ENCODE measurements at regions not wholly inside any gene's neighbourhood (a gene's known extent, or its start where the extent isn't known, plus 50 kb on each side); places are given as distances from the start of the nearest gene placed in this dataset.
"Not testable (repeated sequence)": the region's sequence is repeated elsewhere in the genome, so short reads cannot be mapped to it uniquely, and the experiment has no call there.

DNA sequence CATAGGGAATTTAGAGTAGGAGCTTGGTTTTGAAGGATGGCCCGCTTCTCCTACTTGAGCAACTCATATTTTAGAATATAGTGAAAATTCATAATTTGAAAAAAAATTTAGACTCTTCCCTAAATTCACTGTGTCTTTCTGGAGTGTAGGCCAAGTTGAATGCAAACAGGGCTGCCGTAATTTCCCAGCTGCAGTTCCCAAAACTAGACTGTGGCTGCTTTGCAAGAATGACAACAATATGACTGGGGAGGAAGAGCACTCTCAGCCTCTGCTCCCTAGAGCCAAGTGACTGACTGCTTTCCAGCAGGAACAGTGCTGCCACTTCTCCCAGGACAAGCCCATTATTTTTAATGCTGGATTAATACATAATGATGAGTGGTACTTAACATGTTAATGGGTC lies 209.0 kb downstream of the RHOU start:
- WGBS, 4 donors: 87 to 94% (median 91%) methylated on average over 2 of the region's 2 CpGs

DNA sequence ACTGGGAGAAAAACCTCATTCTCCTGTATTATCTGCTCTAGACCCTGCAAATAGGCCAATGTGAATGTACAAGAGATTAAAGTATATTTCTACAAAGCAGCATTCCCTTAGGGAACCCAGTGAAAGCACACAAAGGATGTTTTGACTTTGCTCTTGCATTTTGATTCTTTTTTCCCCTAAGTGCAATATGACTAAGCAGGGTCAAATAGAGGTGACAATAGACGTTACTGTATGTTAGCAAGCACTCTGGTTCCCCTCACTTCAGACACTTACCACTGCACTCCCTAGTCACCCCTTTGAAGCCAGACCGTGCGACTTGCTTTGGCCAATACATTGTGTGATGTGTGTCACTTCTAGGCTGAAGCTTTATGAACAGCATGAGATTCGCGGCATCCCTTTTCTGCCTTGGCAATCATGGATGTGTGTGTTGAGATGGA lies 209.7 kb downstream of the RHOU start:
- 67 to 82% (median 75%) methylated on average over 5 of the region's 5 CpGs for WGBS, 4 donors
- Histone ChIP-seq H3K36me3 (no peaks in the 10 kb centered on the region), H3K4me1 (peaks cover 0 to 34% (median 0%) of the 10 kb centered on the region in 12 donors), H3K27ac (no peak overlapping the region), H3K27me3 (no peaks in the 10 kb centered on the region), H3K9me3 (no peaks in the 10 kb centered on the region), H3K4me3 (no peak overlapping the region)
- intact Hi-C loops (cut with DNase I): no loop called here
- ATAC-seq (no peak), DNase-seq (no peak)
- TF ChIP-seq, protein P1, sequence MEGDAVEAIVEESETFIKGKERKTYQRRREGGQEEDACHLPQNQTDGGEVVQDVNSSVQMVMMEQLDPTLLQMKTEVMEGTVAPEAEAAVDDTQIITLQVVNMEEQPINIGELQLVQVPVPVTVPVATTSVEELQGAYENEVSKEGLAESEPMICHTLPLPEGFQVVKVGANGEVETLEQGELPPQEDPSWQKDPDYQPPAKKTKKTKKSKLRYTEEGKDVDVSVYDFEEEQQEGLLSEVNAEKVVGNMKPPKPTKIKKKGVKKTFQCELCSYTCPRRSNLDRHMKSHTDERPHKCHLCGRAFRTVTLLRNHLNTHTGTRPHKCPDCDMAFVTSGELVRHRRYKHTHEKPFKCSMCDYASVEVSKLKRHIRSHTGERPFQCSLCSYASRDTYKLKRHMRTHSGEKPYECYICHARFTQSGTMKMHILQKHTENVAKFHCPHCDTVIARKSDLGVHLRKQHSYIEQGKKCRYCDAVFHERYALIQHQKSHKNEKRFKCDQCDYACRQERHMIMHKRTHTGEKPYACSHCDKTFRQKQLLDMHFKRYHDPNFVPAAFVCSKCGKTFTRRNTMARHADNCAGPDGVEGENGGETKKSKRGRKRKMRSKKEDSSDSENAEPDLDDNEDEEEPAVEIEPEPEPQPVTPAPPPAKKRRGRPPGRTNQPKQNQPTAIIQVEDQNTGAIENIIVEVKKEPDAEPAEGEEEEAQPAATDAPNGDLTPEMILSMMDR (IDR thresholded peaks at IDR 0.05): no peak
- no peak for TF ChIP-seq POLR2A (IDR thresholded peaks at IDR 0.05)

More for the DNA sequence above, 209.0 kb downstream of the RHOU start:
- H3K27me3 ChIP-seq: no peaks in the 10 kb centered on the region
- TF ChIP-seq POLR2A (IDR thresholded peaks at IDR 0.05): no peak
- TF ChIP-seq, protein P1 (IDR thresholded peaks at IDR 0.05): no peak
- H3K4me3 ChIP-seq: no peak overlapping the region
- H3K36me3 ChIP-seq: no peaks in the 10 kb centered on the region
- ATAC-seq (no peak), DNase-seq (no peak)
- intact Hi-C loops (cut with DNase I): no loop called here
- H3K27ac ChIP-seq: peak overlapping the region in 1 of 12 donors; percentile 21
- H3K4me1 ChIP-seq: peaks cover 0 to 41% (median 0%) of the 10 kb centered on the region in 12 donors
- H3K9me3 ChIP-seq: no peaks in the 10 kb centered on the region

DNA sequence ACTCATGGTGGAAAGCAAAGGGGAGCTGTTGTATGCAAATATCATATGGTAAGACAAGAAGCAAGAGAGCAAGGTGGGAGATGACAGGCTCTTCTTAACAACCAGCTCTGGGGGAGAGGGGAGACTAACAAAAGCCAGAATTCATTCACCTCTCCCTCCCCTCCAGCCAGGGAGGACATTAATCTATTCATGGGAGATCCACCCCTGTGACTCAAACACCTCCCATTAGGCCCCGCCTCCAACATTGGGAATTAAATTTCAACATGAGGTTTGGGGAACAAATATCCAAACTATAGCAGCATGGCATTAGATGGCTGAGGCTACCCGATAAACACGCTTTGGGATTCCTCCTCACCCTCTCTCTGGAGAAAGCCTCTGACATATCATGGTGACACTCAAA lies 210.6 kb downstream of the RHOU start:
- 92 to 100% (median 98%) methylated on average over 3 of the region's 3 CpGs for WGBS, 4 donors
- H3K27me3 ChIP-seq: no peaks in the 10 kb centered on the region
- peaks cover 0 to 26% (median 0%) of the 10 kb centered on the region in 12 donors for H3K4me1 ChIP-seq
- H3K27ac ChIP-seq: no peak overlapping the region
- H3K36me3 ChIP-seq: no peaks in the 10 kb centered on the region
- DNase-seq (no peak), ATAC-seq (no peak)
- H3K4me3 ChIP-seq: no peak overlapping the region
- TF ChIP-seq POLR2A (IDR thresholded peaks at IDR 0.05): no peak
- TF ChIP-seq, protein P1 (IDR thresholded peaks at IDR 0.05): no peak
- intact Hi-C loops (cut with DNase I): no loop called here
- no peaks in the 10 kb centered on the region for H3K9me3 ChIP-seq

GRCh38 chr1:228949617-228950016 lies 214.3 kb downstream of the RHOU start:
- 71 to 84% (median 73%) methylated on average over 9 of the region's 9 CpGs for WGBS, 4 donors

DNA sequence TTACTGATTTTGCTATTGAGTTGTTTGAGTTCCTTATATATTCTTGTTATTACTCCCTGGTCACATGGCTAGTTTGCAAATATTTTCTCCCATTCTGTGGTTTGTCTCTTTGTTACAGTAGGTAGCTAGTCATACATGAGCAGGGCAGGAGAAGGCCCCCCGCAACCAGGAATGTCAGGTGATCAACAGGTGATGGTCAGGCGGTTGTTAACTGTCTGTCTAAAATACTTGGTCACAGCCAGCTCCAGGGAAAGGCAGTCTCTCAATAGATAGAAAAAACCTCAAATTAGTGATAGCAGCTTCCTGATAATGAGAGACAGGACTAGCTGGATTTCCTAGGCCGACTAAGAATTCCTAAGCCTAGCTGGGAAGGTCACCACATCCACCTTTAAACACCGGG lies 217.9 kb downstream of the RHOU start:
- intact Hi-C loops (cut with DNase I): no loop called here
- H3K27me3 ChIP-seq: no peaks in the 10 kb centered on the region

More at GRCh38 chr1:228949617-228950016, 214.3 kb downstream of the RHOU start:
- ATAC-seq; H3K36me3 ChIP-seq; H3K27me3 ChIP-seq; DNase-seq; H3K4me3 ChIP-seq; H3K4me1 ChIP-seq; intact Hi-C loops (cut with DNase I); H3K9me3 ChIP-seq; H3K27ac ChIP-seq: not testable (repeated sequence)

DNA sequence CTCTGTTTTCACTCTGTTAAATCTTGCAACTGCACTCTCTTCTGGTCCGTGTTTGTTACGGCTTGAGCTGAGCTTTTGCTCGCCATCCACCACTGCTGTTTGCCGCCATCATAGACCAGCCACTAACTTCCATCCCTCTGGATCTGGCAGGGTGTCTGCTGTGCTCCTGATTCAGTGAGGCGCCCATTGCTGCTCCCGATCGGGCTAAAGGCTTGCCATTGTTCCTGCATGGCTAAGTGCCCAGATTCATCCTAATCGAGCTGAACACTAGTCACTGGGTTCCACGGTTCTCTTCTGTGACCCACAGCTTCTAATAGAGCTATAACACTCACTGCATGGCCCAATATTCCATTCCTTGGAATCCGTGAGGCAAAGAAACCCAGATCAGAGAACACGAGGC lies 218.5 kb downstream of the RHOU start:
- H3K9me3 ChIP-seq; DNase-seq; intact Hi-C loops (cut with DNase I); H3K4me3 ChIP-seq; H3K27ac ChIP-seq; H3K4me1 ChIP-seq; H3K36me3 ChIP-seq; H3K27me3 ChIP-seq; ATAC-seq: not testable (repeated sequence)
- 86 to 90% (median 87%) methylated on average over 11 of the region's 11 CpGs for WGBS, 4 donors

More for the DNA sequence above, 217.9 kb downstream of the RHOU start:
- Histone ChIP-seq H3K27ac (no peak overlapping the region), H3K36me3 (no peaks in the 10 kb centered on the region), H3K9me3 (peaks cover 0 to 8% (median 0%) of the 10 kb centered on the region in 12 donors), H3K4me1 (peaks cover 0 to 3% (median 0%) of the 10 kb centered on the region in 12 donors), H3K4me3 (no peak overlapping the region)
- WGBS, 4 donors: 82 to 84% (median 83%) methylated on average over 4 of the region's 4 CpGs
- TF ChIP-seq POLR2A (IDR thresholded peaks at IDR 0.05): no peak
- TF ChIP-seq, protein P1 (IDR thresholded peaks at IDR 0.05): no peak
- DNase-seq: no peak
- no peak for ATAC-seq
